ENCODE measurements at regions not wholly inside any gene's neighbourhood (a gene's known extent, or its start where the extent isn't known, plus 50 kb on each side); places are given as distances from the start of the nearest gene placed in this dataset.

- ATAC-seq (no peak), DNase-seq (ENCODE audit: low spot score) (no peak), FAIRE-seq (no peak)
- Histone ChIP-seq H3K79me2 (ENCODE audit: insufficient read depth, low read length) (no peaks in the 10 kb centered on the region), H3K9ac (ENCODE audit: insufficient read depth, low read depth, low read length) (no peak overlapping the region), H3K4me2 (ENCODE audit: low read depth, low read length) (no peak overlapping the region), H3K27ac (ENCODE audit: extremely low read length, insufficient read depth, low read length) (no peak overlapping the region), H3K4me3 (replicated peaks in 1 of 3; ENCODE audit: insufficient read depth in 1 of 3, low read depth in 2 of 3, low read length in 3 of 3) (no peak overlapping the region), H3K9me3 (ENCODE audit: low read length) (no peaks in the 10 kb centered on the region), H4K20me1 (ENCODE audit: insufficient read depth, low read length) (no peaks in the 10 kb centered on the region), H2AFZ (ENCODE audit: low read length) (no peak overlapping the region), H3K4me1 (ENCODE audit: insufficient read depth, low read length) (no peaks in the 10 kb centered on the region), H3K27me3 (ENCODE audit: control insufficient read depth in 1 of 2, insufficient read depth in 2 of 2, low read length in 2 of 2) (peaks cover 0 to 4% of the 10 kb centered on the region in 2 experiments; a peak in 1 of 5 replicates), H3K36me3 (replicated peaks in 1 of 2; ENCODE audit: control insufficient read depth in 1 of 2, insufficient read depth in 2 of 2, low read length in 2 of 2) (no peaks in the 10 kb centered on the region)
- ChIA-PET CTCF (ENCODE audit: low intra/inter-chr PET ratio, low total read pairs) (no interaction called here), POLR2A (no interaction called here)
- intact Hi-C loops (cut with micrococcal nuclease; ENCODE audit: unreplicated experiment) (no loop called here), in situ Hi-C loops (cut with HindIII; ENCODE audit: extremely low pct_ligation_motif_present, low pct_unique_long_range_greater_than_20kb) (no loop called here)
- WGBS (ENCODE audit: low lambda C conversion rate): 5% methylated on average over 9 of the region's 9 CpGs
- BruUV-seq (replicated peaks): no TSS peak
- TF ChIP-seq GMEB2 (CRISPR knock-in tag; IDR thresholded peaks at IDR 0.05; ENCODE audit: low read depth) (no peak), SMAD9 (CRISPR knock-in tag; IDR thresholded peaks at IDR 0.05) (no peak), ZFP41 (CRISPR knock-in tag; IDR thresholded peaks at IDR 0.05; ENCODE audit: borderline replicate concordance) (no peak), ZNF496 (CRISPR knock-in tag; IDR thresholded peaks at IDR 0.05; ENCODE audit: insufficient replicate concordance) (no peak), HDAC6 (IDR thresholded peaks at IDR 0.05; ENCODE audit: low read depth, low read length) (no peak), ATF7-NPFF (CRISPR knock-in tag; IDR thresholded peaks at IDR 0.05; ENCODE audit: low read depth) (no peak), CAMTA2 (CRISPR knock-in tag; IDR thresholded peaks at IDR 0.05; ENCODE audit: borderline replicate concordance) (no peak), HBP1 (CRISPR knock-in tag; IDR thresholded peaks at IDR 0.05; ENCODE audit: low read depth) (no peak), ZNF770 (CRISPR knock-in tag; IDR thresholded peaks at IDR 0.05) (no peak), ZBTB38 (CRISPR knock-in tag; IDR thresholded peaks at IDR 0.05) (no peak), SIX1 (CRISPR knock-in tag; IDR thresholded peaks at IDR 0.05; ENCODE audit: borderline replicate concordance) (no peak), MTF1 (CRISPR knock-in tag; IDR thresholded peaks at IDR 0.05) (no peak), HOXA7 (CRISPR knock-in tag; IDR thresholded peaks at IDR 0.05) (no peak)
- TF ChIP-seq, protein P1, sequence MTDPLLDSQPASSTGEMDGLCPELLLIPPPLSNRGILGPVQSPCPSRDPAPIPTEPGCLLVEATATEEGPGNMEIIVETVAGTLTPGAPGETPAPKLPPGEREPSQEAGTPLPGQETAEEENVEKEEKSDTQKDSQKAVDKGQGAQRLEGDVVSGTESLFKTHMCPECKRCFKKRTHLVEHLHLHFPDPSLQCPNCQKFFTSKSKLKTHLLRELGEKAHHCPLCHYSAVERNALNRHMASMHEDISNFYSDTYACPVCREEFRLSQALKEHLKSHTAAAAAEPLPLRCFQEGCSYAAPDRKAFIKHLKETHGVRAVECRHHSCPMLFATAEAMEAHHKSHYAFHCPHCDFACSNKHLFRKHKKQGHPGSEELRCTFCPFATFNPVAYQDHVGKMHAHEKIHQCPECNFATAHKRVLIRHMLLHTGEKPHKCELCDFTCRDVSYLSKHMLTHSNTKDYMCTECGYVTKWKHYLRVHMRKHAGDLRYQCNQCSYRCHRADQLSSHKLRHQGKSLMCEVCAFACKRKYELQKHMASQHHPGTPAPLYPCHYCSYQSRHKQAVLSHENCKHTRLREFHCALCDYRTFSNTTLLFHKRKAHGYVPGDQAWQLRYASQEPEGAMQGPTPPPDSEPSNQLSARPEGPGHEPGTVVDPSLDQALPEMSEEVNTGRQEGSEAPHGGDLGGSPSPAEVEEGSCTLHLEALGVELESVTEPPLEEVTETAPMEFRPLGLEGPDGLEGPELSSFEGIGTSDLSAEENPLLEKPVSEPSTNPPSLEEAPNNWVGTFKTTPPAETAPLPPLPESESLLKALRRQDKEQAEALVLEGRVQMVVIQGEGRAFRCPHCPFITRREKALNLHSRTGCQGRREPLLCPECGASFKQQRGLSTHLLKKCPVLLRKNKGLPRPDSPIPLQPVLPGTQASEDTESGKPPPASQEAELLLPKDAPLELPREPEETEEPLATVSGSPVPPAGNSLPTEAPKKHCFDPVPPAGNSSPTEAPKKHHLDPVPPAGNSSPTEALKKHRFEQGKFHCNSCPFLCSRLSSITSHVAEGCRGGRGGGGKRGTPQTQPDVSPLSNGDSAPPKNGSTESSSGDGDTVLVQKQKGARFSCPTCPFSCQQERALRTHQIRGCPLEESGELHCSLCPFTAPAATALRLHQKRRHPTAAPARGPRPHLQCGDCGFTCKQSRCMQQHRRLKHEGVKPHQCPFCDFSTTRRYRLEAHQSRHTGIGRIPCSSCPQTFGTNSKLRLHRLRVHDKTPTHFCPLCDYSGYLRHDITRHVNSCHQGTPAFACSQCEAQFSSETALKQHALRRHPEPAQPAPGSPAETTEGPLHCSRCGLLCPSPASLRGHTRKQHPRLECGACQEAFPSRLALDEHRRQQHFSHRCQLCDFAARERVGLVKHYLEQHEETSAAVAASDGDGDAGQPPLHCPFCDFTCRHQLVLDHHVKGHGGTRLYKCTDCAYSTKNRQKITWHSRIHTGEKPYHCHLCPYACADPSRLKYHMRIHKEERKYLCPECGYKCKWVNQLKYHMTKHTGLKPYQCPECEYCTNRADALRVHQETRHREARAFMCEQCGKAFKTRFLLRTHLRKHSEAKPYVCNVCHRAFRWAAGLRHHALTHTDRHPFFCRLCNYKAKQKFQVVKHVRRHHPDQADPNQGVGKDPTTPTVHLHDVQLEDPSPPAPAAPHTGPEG (CRISPR knock-in tag; IDR thresholded peaks at IDR 0.05): no peak
Observed at GRCh38 chr17:34793231-34793908, 167.9 kb downstream of the CCT6B start.
